ENCODE measurements at regions not wholly inside any gene's neighbourhood (a gene's known extent, or its start where the extent isn't known, plus 50 kb on each side); places are given as distances from the start of the nearest gene placed in this dataset.
"Not testable (repeated sequence)": the region's sequence is repeated elsewhere in the genome, so short reads cannot be mapped to it uniquely, and the experiment has no call there.

DNA sequence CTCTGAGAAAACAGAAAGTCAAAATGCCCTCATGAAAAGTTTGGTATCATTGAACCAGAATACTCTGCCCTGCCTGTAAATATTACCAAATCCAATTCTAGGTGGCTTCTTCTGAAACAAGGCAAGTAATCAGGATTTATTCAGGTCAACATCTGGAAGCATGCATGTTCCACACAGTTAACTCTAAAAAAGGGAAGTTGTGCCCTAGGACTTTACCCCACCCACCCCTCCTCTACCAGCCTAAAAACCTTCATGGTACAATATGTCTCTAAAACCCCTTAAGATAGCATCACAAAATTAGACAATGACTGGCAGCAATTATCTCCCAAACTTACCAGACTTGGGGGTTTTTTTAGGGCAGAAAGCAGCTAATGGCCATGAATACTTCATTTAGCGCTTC is 414.8 kb upstream of the SLC30A5 start:
- DNase-seq, result no peak

DNA sequence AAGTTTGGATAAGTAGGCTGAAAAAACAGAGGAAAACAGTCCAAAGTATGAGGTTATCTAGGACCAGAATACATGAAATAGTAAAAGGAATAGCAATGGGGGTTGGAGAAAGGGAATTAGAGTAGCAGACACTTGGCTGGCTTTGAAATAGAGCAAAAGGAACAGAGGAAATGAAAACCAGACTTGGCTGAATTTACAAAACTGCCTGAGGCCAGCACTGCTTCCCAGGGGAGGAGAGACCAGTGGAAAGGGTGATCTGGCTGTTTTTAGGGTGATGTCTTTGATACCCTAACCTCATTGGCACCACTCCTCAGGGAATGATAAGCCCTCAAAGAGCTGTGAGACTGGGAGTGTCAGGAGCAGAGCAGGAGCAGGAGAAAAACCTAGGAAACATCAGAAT is 413.4 kb upstream of the SLC30A5 start:
- no peak for DNase-seq

DNA sequence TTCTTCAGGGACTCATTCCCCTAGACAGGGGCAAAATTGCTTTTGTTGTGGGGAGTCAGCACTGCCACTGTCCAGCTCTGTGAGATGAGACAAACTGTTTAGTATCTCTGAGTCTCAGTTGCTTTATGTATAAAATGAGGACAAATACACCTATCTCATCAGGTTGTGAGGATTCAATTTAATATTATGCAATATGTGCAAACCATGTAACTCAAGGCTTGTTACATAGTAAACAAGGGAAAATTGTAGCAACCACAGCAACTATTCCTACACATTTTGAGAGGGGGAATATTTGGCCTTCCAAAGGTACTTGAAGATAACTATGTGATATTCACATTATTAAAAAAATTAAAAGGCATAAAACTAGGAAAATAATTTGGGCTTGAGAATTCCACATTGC is 411.9 kb upstream of the SLC30A5 start:
- no peak for DNase-seq

DNA sequence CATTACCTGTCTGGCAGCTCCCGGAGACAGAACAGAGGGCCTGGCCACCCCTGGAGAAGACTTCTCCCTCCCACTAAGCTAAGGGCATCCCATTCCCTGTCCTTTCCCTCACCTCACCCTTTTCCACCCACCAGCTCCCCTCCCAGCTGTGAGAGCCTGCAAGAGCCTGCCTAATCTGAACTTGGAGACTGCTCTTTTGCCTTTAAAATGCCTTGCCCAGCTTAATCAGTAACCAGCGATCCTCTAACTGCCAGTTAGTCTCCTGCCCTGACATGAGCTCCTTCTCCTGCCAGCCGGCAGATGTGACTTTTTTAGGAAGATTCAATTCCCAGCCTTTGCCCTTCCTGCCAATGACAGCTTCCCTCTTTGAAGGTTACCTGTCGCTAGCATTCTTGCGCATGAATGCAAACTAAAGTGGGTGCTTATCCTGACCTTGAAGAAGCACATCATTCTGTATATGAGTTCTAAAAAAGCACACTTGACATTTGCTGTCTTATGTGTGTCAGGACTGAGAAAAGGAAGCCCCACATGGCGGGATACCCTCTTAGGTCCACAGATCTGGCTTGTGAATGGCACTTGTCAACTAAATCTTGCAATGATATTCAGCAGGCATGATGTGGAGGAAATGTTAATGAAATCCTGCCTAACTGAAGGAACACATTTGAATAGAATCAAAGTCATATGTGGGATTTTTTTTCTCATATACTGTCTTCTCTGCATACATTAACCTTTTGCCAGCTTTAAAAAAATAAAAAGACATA is 411.2 kb upstream of the SLC30A5 start:
- peak; percentile 35 for DNase-seq

DNA sequence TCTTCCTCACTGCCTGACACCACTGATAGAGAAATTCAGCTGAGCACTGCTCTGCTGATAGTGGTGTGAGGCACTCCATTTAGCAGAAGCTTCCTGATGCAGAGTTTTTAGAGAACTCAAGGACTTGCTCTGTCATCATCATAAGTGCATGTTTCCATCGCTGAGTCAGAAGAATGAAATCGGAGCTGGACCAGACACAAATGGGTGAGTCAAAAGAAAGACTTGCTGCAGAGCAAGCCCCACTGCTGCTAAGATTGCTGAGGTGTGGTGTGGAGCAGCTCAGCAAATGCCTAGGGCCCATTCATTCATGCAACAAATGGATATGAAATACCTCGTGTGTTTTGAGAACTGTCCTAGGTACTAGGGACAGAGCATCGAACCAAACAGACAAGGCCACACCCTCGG is 410.2 kb upstream of the SLC30A5 start:
- DNase-seq, result peak; percentile 98

DNA sequence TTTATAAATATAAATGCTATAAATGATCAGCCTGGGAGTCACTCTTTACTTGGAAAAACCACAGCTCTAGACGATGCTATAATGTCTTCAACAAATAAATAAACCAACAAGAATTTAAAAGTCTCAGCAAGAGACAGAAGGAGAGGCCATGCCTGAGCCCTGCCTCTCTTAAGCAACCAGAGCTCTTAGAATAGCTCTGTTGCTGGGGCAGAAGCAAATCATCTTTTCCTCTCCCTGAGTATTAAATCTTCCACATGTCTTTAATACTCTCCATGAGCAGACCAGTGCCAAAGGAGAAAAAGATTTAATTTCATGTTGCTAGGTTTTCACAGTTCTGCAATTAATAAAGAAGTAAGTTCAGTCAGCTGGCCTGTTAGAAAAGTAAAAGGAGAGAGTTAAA is 408.0 kb upstream of the SLC30A5 start:
- DNase-seq, result no peak

DNA sequence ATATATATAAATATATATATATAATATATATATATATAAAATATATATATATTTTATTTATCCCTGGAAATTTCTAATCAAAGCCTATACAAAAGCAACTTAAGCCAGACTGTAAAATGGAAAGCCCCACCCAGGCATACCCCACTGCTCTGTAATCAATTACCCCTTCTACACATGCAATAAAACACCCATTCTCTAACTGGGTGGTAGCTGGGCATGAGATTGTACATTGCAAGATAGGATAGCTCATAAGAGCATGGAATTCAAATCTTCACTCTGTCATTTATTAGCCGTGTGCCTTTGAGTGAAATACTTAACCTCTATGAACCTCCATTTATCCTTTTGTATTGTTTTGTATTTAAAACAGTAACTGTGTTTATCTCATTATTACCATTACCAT is 405.3 kb upstream of the SLC30A5 start:
- no peak for DNase-seq

DNA sequence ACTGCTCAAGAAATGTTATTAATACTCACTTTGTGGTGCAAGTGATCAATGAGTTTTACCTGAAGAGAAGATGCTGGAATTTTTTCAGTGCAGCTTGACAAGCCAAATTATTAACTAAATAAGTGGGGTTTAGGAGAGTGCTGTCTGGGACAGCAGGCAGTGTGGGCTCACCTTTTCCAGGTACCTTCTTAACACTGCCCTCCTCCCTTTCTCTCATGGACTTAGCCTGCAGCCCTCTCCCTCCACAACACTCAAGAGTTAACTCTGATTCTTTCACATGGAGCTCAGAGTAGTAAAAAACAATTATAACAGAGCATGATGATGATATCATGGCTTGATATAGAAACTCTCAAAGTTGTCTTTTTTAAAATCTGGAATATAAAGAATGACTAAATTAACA is 404.8 kb upstream of the SLC30A5 start:
- DNase-seq, result no peak

DNA sequence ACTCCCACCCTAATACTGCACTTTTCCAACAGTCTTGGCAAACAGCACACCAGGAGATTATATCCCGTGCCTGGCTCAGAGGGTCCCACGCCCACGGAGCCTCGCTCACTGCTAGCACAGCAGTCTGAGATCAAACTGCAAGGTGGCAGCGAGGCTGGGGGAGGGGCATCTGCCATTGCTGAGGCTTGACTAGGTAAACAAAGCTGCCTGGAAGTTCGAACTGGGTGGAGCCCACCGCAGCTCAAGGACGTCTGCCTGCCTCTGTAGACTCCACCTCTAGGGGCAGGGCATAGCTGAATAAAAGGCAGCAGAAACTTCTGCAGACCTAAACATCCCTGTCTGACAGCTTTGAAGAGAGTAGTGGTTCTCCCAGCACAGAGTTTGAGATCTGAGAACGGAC is 401.9 kb upstream of the SLC30A5 start:
- not testable (repeated sequence) for DNase-seq

DNA sequence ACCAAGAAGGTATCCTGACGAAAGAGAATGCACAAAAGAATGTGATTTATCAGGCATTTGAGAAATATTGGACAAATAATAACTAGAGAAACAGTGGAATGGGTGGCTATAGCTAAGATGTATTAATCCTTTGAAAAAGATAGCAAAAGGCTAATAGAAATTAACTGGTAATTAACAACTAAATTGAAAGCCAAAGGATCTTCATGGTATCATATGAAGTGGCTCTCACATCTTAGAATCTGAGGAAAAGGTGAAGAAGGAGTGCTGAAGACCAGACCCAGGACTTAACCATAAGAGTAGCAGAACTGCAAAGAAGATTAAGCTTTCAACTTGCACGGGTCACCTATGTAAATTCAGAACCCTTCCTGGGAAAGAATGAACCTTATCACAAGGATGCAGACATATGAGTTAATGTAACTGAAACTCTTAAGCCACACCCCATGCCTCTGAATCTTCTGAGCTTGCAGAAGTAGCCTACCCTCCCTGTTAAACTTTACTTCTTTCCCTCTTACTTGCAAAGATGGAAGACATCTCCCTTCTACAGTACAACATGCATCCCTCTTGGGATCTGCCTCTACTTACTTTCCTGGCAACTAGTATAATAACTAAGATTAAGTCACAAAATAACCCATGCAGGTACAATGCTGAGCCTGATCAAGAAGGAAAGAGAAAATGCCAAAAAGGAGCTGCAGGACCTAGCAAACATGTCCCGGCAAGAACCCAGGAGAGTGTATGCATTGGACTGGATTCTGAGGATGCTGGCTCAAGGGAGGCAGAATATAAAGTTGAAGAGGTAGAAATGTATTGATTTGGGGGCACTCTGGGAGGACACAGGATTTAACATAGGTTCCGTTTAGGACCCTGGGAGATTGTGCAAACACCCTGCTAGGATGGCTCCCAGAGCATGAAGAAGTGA is 395.5 kb upstream of the SLC30A5 start:
- no peak for DNase-seq

DNA sequence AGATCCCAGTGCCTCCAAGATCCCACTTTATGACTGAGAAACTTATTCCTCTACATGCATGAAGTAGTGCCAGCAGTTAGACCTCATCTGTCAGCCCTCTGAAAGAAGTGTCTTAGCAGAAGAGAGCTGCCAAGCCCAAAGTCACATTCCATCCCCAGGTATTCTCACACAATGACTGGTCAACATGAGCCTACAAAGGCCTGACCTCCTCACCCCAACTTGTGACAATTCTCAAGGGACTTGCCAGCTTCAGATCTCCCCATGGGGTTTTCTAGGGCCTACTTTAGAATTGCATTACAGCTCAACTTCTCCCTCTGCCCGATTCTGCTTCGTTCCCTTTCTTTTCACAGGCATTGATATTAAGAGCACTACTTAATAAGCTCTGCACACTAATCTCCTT is 393.8 kb upstream of the SLC30A5 start:
- DNase-seq, result no peak

DNA sequence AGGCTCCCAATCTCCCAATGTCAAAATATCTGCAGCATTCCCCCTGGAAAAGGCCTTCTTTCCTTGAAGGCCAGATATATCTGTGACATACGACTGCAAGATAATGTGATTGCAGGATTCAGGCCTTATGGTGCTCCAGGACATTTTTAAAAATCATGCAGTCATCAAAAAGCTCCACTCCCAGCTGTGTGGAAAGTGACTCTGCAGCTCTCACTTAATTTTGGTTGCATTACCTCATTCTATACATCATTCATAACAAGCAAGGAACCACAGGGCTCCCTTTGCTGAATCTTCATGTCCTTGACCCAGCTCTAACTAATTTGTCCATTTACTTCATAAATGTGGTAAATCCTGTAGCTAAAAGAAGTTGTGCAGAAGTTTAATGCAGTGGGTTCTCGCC is 386.2 kb upstream of the SLC30A5 start:
- DNase-seq, result no peak

DNA sequence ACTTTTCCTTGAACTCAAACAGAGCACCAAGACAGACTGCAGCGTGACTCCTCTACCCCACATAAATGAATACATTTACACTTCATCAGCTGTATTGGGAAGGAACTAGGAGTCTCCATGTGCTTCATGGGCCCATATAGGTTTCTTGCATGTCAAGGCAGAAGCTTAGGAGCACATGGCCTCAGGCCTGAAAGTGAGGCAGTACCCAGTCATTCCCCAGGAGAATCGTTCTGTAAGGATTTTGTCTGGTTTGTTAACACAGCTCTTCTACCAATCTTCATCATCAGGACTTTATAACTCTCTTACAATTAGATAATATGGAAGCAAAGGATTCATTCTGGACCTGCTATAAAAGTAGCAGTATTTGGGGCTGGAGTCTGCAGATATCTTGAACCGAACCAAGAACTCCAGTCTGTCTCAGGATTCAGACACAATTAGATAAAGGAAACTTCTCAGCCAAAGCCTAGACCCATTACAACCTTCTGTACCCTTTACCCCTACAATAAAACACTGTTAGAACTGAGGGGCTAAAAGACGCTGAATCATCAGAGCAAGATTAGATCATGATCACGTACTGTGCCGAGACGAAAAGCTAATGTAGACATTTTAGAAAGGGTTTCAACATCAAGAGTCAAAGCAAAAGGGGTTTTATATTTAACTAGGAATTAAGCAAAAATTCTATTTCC is 385.5 kb upstream of the SLC30A5 start:
- no peak for DNase-seq

DNA sequence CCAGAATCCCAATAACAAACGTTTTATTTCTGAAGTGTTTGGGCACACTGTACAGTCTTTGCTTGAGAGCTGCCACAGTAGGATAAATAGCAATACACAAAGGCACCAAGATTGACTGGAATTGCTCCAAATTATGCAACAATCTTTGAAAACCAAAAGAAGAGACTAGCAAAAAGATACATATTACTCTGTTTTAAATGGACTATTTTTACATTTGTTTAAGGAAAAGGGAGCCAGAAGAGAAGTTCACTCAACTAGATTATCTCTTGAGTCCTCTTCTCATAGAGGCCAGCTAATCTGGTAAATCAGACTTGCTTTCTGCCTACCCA is 385.0 kb upstream of the SLC30A5 start:
- DNase-seq, result no peak

DNA sequence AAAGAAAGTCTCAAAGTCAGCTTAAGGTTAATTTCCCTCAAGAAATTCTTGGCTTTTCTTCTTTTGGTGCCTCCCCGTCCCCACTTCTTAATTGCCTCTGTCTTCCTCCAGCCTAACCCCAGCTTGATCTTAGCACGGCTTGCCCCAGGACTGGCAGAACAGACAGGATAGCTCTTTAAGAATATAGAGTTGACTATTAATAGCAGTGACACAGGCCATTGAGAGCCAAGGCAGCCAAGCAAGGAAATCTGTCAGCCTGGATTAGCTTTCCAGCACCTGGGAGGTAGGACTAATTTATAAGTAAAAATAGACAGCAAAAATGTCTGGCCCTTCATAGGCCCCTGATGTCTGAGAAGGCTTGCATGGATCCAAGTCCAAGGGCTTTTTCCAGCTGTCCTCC is 384.6 kb upstream of the SLC30A5 start:
- peak; percentile 6 for DNase-seq

DNA sequence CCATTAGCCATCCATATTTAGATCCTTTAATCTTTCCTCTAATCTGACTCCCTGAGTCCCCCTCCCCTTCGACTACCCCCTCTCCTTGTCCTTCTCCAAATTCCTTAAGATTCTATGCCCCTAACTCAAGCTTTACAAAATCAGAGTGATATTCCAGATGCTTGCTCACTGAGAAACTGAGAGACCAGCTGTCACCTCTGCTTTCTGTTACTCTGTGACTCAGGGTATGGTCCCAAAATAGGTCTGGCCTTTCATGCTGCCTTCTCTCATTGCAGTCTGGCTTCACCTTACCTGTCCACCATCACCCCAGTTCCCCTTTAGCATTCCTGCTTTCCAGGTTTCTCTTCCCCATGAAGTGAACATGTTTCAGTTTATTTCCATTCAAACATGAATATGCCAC is 383.3 kb upstream of the SLC30A5 start:
- DNase-seq, result no peak

DNA sequence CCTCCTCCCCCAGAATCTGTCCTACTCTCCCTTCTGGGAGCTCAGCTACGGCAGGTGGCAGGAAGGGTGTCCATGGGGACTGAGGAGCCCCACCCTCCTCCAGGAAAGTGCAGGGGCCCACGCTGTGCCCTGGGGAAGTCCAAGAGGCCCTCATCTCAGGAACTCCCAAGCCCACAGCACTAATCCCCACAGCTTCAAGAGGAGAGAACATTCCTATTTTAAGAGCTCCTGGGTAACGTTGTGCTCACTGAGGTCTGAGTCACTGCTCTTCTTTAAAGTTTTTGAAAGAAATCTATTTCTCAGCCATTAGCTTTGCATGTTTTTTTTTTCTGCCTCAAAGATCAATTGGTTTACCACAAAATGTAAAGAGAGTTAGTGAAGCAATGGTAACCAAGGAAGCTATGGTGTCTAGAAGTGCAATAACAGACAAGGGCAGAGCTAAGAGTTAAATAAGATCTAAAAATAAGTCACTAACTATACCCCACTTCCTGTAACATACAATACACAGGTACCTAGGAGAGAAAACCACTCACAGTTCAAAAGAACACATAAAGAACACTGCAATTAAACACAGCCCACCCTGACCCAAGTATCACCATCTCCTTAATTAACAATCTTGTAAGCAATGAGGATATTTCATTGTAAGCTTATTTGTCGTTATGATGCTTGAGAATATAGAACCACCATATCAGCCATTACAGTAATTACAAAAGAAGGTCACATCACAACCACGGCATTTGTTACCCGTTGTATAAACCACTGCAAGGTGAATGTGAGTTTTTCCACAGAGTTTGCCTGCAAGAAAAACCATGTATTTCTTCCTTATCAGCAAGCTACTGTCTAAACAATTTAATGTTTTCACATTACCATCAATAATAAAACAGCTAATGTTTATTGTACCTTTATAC is 382.3 kb upstream of the SLC30A5 start:
- no peak for DNase-seq

DNA sequence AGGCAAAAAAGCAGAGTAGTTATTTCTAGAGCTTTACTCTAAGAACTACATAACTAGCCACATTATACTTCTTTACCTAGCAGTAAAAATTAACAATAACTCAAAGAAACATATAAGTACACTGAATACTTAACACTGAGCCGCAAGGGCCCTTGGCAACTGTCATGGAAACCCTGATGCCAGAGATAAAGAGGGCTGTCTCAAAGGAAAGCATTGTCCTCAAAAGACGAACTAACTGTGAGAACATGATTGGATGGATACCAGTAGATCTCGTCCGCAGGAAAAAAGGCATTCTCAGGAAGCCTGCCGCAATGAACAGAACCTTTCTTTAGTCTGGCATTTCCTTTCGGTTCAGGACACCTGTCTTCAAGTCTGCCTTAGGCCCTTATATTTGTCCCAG is 379.0 kb upstream of the SLC30A5 start:
- no peak for DNase-seq

DNA sequence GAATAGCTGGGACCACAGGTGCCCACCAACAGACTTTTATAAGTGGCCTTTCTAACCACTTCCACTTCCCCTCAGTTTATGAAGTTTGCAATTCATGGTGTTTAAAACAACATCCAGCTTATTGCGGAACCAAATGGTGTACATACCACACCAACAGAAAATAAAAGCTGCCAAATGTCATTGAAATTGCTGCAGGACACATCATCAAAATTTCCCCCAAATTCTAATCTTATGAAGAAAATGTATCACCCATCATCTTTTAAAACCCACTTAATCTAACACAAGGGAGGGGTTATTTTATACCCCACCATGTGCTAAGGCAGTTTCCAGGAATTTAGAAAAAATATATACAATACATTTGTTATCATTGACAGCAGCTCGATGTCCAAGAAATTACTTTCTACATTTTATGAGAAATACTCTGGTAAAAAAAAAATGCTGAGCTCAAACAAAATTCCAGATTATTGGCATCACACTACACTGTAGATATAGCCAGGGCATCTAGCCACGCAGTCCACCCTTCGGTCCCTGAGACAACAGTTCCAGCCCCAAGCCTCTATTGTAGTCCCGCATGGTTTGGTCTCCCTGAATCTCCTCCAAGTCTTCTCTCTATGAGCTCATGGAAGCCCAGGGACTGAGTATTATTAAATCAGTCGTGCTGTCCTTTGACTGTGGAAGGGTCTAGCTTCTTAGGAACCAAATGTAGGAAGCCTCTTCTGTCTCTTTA is 372.8 kb upstream of the SLC30A5 start:
- DNase-seq, result no peak

DNA sequence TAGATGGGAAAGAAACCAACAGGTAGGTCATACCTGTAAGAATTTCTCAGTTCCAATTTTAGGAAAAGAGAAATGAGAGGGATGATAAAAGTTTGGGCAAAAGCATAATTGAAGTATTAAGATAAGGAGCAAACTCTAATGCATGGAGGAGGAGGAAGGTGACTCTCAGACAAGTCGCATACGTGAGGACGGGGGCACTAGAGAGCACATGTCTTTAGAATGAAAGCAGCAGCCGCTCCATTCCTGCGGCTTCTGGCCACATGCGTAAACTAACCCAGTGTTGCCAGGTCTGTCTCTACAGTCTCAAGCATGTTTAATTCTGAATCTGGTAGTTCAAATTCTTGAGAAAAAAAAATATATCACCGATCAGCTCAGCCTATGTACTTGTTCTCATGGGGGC is 371.5 kb upstream of the SLC30A5 start:
- DNase-seq, result no peak

DNA sequence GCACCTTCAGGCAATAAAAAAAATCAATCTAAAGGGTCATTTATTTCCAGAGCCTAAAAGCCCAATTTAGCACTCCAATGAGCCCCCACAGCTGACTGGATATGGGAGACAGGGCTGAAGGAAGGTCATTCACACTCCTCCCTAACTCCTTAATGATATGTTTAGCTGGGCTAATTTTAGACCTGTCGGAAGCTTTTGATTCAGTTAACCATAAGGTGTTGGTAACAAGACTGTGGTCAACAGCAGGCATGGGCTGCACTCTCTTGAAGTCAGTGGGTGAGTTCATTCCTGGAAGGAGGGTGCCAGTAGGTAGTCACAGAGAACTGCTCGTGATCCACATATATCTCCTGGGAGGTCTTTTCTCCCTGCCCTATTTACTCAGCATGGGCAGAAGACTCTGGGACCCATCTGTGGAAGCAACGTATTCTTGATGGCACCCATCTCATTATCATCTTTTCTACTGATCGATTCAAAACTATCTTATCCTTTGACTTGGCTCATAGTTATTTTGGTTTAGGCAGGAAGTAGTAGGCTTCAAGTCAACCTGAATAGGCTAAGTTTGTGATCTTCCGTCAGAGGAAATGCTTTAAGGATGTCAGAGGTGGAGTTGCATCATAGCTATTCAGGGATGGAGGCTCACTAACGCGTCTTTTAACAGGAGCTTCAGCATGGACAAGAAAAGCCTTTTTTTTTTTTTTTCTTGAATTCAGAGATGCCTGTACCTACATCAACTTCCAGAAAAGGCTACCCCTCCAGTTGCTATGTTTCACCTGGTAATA is 367.7 kb upstream of the SLC30A5 start:
- no peak for DNase-seq
